OCI-LY3 (cell line): ENCODE measurements at regions not wholly inside any gene's neighbourhood (a gene's known extent, or its start where the extent isn't known, plus 50 kb on each side); places are given as distances from the start of the nearest gene placed in this dataset.

ENCODE experiments used
- EZH2phosphoT487 ChIP-seq: fragments of 200-600 bp; shearing (Covaris generic); IDR thresholded peaks from 2 replicates; pipeline ENCODE4 v1.6.1; 2018; ENCODE audit warnings: antibody characterized with exemption, mixed run types, low read depth
- TF ChIP-seq, protein P1 (sequence below): fragments of 200-600, 300-600 bp; sonication (generic); IDR thresholded peaks from 2 replicates; pipeline ENCODE4 v1.5.1; 2014; ENCODE audit warnings: antibody characterized with exemption, low read length, low read depth

DNA sequence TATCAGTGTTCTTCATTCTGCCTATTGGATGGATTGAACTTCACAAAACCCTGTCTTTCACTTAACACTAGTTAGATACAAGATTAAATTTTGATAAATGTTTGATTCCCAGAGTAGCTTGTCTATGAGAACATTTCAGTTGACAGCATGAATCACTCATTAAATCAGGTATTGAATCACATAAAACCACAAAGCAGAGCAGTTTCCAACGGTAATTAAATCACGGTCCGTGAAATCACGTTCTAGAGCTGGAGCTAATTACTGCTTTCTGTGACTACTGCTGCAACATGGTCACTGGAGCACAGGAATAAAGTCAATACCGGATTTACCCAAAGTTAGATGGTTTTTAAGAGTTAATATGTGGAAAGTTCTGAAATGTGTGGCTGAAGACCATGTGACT, 257.8 kb upstream of the PCDH15 start:
- TF ChIP-seq, protein P1, sequence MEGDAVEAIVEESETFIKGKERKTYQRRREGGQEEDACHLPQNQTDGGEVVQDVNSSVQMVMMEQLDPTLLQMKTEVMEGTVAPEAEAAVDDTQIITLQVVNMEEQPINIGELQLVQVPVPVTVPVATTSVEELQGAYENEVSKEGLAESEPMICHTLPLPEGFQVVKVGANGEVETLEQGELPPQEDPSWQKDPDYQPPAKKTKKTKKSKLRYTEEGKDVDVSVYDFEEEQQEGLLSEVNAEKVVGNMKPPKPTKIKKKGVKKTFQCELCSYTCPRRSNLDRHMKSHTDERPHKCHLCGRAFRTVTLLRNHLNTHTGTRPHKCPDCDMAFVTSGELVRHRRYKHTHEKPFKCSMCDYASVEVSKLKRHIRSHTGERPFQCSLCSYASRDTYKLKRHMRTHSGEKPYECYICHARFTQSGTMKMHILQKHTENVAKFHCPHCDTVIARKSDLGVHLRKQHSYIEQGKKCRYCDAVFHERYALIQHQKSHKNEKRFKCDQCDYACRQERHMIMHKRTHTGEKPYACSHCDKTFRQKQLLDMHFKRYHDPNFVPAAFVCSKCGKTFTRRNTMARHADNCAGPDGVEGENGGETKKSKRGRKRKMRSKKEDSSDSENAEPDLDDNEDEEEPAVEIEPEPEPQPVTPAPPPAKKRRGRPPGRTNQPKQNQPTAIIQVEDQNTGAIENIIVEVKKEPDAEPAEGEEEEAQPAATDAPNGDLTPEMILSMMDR: no peak
- no peak for TF ChIP-seq EZH2phosphoT487
